Stomach smooth muscle (tissue), 2 donors: ENCODE measurements at regions not wholly inside any gene's neighbourhood (a gene's known extent, or its start where the extent isn't known, plus 50 kb on each side); places are given as distances from the start of the nearest gene placed in this dataset.

Experiments used
- H3K27ac ChIP-seq: one replicate; pipeline ENCODE4 v1.7.0; 2013; ENCODE audit warnings: mild to moderate bottlenecking, low read length, inconsistent platforms
- H3K27me3 ChIP-seq, 2 donors: one replicate each; pipeline ENCODE4 v1.7.0; 2013; ENCODE audit warnings: low read length in 2 of 2; ENCODE audit not compliant: insufficient read depth in 2 of 2, control insufficient read depth in 1 of 2
- H3K36me3 ChIP-seq, 2 donors: one replicate each; pipeline ENCODE4 v1.7.0; 2013; ENCODE audit warnings: low read length in 2 of 2; ENCODE audit not compliant: control insufficient read depth in 2 of 2, insufficient read depth in 2 of 2
- H3K4me1 ChIP-seq: one replicate; pipeline ENCODE4 v1.7.0; 2013; ENCODE audit warnings: low read length; ENCODE audit not compliant: control insufficient read depth, insufficient read depth
- H3K4me3 ChIP-seq, 2 donors: one replicate each; pipeline ENCODE4 v1.7.0; 2013; ENCODE audit warnings: low read length in 2 of 2
- H3K9ac ChIP-seq, 2 donors: one replicate each; pipeline ENCODE4 v1.7.0; 2013; ENCODE audit warnings: low read length in 2 of 2, mild to moderate bottlenecking in 1 of 2
- H3K9me3 ChIP-seq, 2 donors: one replicate each; pipeline ENCODE4 v1.7.0; 2013; ENCODE audit warnings: low read length in 2 of 2; ENCODE audit not compliant: control insufficient read depth in 2 of 2
- donor health status: healthy.
- donor health status: Pancreatic carcinoma.

- no peak overlapping the region for H3K4me3 ChIP-seq
- H3K27me3 ChIP-seq = no peaks in the 10 kb centered on the region
- H3K27ac ChIP-seq = no peak overlapping the region
Observed at GRCh38 chr4:127558088-127558487, 74.7 kb upstream of the INTU start.

GRCh38 chr4:127558489-127559407, 74.0 kb upstream of the INTU start:
- H3K27me3 ChIP-seq = no peaks in the 10 kb centered on the region
- no peak overlapping the region for H3K27ac ChIP-seq
- no peak overlapping the region for H3K4me3 ChIP-seq
- no peak overlapping the region for H3K9ac ChIP-seq
- no peaks in the 10 kb centered on the region for H3K4me1 ChIP-seq
- no peaks in the 10 kb centered on the region for H3K9me3 ChIP-seq
- H3K36me3 ChIP-seq = no peaks in the 10 kb centered on the region

More at GRCh38 chr4:127558088-127558487, 74.7 kb upstream of the INTU start:
- Histone ChIP-seq H3K9me3 (no peaks in the 10 kb centered on the region), H3K36me3 (no peaks in the 10 kb centered on the region), H3K4me1 (no peaks in the 10 kb centered on the region), H3K9ac (no peak overlapping the region)

- H3K4me3 ChIP-seq = no peak overlapping the region
- H3K27me3 ChIP-seq = no peaks in the 10 kb centered on the region
- H3K9ac ChIP-seq = no peak overlapping the region
- no peaks in the 10 kb centered on the region for H3K9me3 ChIP-seq
- no peaks in the 10 kb centered on the region for H3K4me1 ChIP-seq
- H3K36me3 ChIP-seq = no peaks in the 10 kb centered on the region
- H3K27ac ChIP-seq = no peak overlapping the region
Observed at GRCh38 chr4:127559981-127560380, 72.8 kb upstream of the INTU start.

DNA sequence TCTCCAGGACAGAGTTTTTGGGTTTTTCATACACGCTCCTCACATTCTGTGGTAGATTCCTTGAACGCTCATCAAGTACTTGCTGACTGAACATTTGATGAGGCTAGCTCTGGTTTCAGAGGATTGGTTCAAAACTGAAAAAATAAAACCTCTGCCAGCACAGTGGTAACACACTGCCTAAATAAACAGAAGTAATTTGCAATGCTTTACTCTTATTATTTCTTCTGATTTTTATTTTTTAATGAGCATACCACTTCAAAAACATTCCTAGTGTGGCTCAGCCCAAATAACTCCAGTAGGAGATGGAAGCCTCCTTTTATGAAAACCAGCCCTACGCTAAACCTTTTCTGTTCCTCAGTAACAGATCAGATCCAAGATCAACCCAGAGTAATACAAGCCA, 72.0 kb upstream of the INTU start:
- H3K4me3 ChIP-seq = no peak overlapping the region
- no peaks in the 10 kb centered on the region for H3K36me3 ChIP-seq
- no peak overlapping the region for H3K9ac ChIP-seq
- H3K4me1 ChIP-seq = no peaks in the 10 kb centered on the region
- H3K27ac ChIP-seq = no peak overlapping the region
- H3K27me3 ChIP-seq = no peaks in the 10 kb centered on the region
- H3K9me3 ChIP-seq = no peaks in the 10 kb centered on the region

DNA sequence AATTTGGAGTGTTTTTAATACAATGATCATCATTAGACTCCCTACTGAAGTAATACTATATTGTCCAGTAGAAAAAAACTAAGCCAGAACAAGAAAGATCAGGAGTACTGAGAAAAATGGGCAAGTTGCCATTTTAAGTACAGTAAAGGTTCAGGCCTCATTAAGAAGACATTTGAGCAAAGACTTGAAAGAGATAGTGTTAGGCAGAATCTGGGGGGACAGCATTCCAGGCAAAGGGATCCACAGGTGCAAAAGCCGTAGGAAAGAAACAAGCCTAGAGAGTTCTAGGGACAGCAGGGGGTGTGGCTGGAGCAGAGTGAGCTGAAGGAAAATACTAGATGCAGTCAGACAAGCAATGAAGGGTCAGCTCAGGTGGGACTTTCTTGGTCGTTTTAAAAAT, 58.1 kb upstream of the INTU start:
- H3K9me3 ChIP-seq = no peaks in the 10 kb centered on the region
- H3K27me3 ChIP-seq = no peaks in the 10 kb centered on the region
- no peak overlapping the region for H3K9ac ChIP-seq
- H3K36me3 ChIP-seq = no peaks in the 10 kb centered on the region
- no peak overlapping the region for H3K4me3 ChIP-seq
- H3K27ac ChIP-seq = no peak overlapping the region
- no peaks in the 10 kb centered on the region for H3K4me1 ChIP-seq

DNA sequence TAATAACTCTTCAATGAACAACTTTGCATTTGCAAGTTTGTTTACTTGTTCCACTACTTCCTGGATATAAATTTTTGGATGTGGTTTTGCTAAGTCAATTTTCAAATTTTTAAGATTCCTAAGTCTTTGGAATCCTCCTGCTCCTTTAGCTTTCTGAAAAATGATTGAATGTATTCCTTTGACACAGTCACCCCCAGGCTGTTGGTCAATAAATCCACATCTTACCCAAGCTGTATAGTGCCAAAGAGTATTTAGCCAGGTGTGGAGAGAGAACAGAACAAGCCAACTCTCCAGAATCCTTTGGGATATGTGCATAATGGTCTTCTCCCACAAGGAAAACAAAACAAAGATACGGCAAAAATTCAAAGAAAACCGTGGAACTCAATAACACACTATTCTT, 56.9 kb upstream of the INTU start:
- no peaks in the 10 kb centered on the region for H3K9me3 ChIP-seq
- H3K4me1 ChIP-seq = no peaks in the 10 kb centered on the region
- no peaks in the 10 kb centered on the region for H3K27me3 ChIP-seq
- H3K27ac ChIP-seq = no peak overlapping the region
- H3K9ac ChIP-seq = no peak overlapping the region
- no peak overlapping the region for H3K4me3 ChIP-seq
- H3K36me3 ChIP-seq = no peaks in the 10 kb centered on the region

GRCh38 chr4:127578491-127578890, 54.3 kb upstream of the INTU start:
- Histone ChIP-seq H3K36me3 (no peaks in the 10 kb centered on the region), H3K9ac (no peak overlapping the region), H3K4me3 (no peak overlapping the region), H3K27ac (no peak overlapping the region), H3K27me3 (no peaks in the 10 kb centered on the region), H3K4me1 (no peaks in the 10 kb centered on the region), H3K9me3 (no peaks in the 10 kb centered on the region)

DNA sequence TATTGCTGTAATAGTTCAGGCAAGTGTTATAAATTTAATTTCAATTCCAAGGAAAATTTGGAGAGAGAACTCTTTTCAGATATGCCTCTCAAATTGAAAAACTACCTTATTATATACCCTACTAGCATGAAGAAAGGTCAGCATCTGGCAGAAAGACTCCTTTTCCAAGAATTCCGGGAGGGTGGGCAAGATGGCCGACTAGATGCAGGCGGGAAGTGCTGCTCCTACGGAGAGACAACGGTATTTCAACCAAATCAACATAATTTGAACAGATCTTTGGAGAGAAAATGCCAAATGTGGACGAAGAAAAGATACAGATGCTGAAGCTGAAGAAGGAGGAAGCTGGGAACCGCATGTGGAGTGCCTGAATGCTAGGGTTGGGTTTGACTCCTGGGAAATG, 53.8 kb upstream of the INTU start:
- no peaks in the 10 kb centered on the region for H3K27me3 ChIP-seq
- no peak overlapping the region for H3K9ac ChIP-seq
- no peaks in the 10 kb centered on the region for H3K36me3 ChIP-seq

DNA sequence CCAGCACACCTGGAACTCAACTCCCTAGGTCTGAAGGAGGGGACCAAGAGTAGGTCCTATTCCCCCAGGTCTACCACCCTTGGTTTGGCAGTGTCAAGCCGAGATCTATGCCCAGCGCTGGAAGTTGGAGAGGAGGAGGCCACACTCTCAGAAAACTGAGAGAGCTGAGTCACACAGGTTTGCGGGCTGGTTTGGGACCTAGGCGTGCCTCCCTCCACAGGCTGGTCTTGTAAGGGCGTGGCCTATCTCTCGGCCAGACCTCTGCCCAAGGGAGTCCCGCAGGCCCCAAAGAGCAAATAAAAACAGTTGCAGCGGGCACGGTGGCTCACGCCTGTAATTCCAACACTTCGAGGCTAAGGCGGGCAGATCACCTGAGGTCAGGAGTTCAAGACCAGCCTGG, 52.9 kb upstream of the INTU start:
- Histone ChIP-seq H3K4me1 (no peaks in the 10 kb centered on the region), H3K27ac (no peak overlapping the region), H3K9ac (no peak overlapping the region), H3K36me3 (no peaks in the 10 kb centered on the region), H3K4me3 (no peak overlapping the region), H3K27me3 (no peaks in the 10 kb centered on the region), H3K9me3 (no peaks in the 10 kb centered on the region)

More for the DNA sequence above, 53.8 kb upstream of the INTU start:
- Histone ChIP-seq H3K4me3 (no peak overlapping the region), H3K9me3 (no peaks in the 10 kb centered on the region), H3K27ac (no peak overlapping the region), H3K4me1 (no peaks in the 10 kb centered on the region)

DNA sequence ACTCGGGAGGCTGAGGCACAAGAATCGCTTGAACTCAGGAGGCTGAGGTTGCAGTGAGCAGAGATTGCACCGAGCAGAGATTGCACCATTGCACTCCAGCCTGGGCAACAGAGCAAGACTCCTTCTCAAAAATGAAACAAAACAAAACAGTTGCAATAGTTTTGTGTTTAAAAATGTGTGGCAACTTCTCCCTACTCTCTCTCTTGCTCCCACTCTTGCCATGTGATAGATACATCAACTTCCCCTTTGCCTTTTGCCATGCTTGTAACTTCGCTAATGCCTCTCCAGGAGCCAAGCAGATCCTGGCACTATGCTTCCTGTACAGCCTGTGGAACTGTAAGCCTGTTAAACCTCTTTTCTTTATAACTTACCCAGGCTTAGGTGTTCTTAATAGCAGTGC, 52.5 kb upstream of the INTU start:
- no peaks in the 10 kb centered on the region for H3K4me1 ChIP-seq
- no peak overlapping the region for H3K4me3 ChIP-seq
- no peak overlapping the region for H3K27ac ChIP-seq
- H3K9ac ChIP-seq = no peak overlapping the region
- H3K9me3 ChIP-seq = no peaks in the 10 kb centered on the region
- H3K36me3 ChIP-seq = no peaks in the 10 kb centered on the region
- H3K27me3 ChIP-seq = no peaks in the 10 kb centered on the region

DNA sequence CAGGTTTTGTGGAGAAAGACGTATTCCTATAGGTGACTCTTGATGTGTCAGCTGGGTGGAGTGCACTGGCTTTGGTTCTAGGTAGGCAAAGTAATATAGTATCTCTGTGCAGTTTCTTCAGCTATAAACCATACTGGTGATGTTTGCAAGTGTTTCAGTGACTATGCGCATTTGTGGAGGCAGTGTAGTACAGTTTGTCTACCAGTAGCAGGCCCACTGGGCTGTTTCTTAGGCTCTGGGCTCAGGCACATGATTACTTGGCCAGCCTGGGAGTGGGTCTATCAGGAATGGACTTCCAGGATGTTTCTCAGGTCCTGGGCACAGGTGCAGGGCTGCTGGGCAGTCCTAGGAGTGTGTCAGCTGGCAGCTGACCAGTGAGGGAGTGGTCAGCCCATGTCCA, 51.9 kb upstream of the INTU start:
- Histone ChIP-seq H3K4me3 (no peak overlapping the region), H3K4me1 (no peaks in the 10 kb centered on the region), H3K9ac (no peak overlapping the region), H3K36me3 (no peaks in the 10 kb centered on the region), H3K9me3 (no peaks in the 10 kb centered on the region), H3K27me3 (no peaks in the 10 kb centered on the region), H3K27ac (no peak overlapping the region)
